K562 (cell line): ENCODE measurements at regions not wholly inside any gene's neighbourhood (a gene's known extent, or its start where the extent isn't known, plus 50 kb on each side); places are given as distances from the start of the nearest gene placed in this dataset.

Source experiments
- ATAC-seq: fragments of 200-7000 bp; cut with Tn5 transposase; 3 replicates; pipeline ENCODE4 v1.9.1; 2020; ENCODE audit warnings: moderate library complexity
- BruUV-seq: library from RNA; stranded (reverse); fragments of 400-500 nt; replicated peaks from 2 replicates; lab custom pipeline; 2021; lab: Mats Ljungman, UMichigan
- CTCF ChIA-PET: fragments of 300-600 bp; formaldehyde crosslinking; extraction: SDS; loops from one replicate; lab custom pipeline; 2021; ENCODE audit warnings: low intra/inter-chr PET ratio; lab: Yijun Ruan, JAX
- POLR2A ChIA-PET: fragments of 300-600, 350-650 bp; sonication (Branson Sonifier 250); formaldehyde crosslinking; extraction: SDS; loops from one replicate; lab custom pipeline; 2021; ENCODE audit warnings: antibody characterized with exemption, inconsistent platforms; lab: Yijun Ruan, JAX
- DNase-seq, 4 experiments: peaks; one replicate each; pipeline versions ENCODE4 v3.0.0 to v3.0.0-alpha.2; 2011 to 2018; ENCODE audit warnings: low spot score in 3 of 4, mixed read lengths in 3 of 4; ENCODE audit errors: extremely low read depth in 1 of 4
- FAIRE-seq: peaks from 2 replicates; lab custom pipeline; 2011; peaks lifted over from hg19 to GRCh38; lab: Jason Lieb, UNC
- H2AFZ ChIP-seq: 2 replicates; pipeline ENCODE4 v1.6.0; 2011; ENCODE audit warnings: low read depth, low read length, control low read depth, inconsistent platforms
- H3K27ac ChIP-seq: fragments of 200-600 bp; 3 replicates; pipeline ENCODE4 v1.8.0; 2011; ENCODE audit warnings: low read depth, mild to moderate bottlenecking, control low read depth, inconsistent platforms, low read length, moderate library complexity, mixed read lengths; ENCODE audit errors: extremely low read depth
- H3K27me3 ChIP-seq, 2 experiments: fragments of 300-600 bp in 1 of 2; 2 replicates in 1 of 2; 3 replicates in 1 of 2; pipeline versions ENCODE4 v1.6.0 to v1.8.0; 2011; ENCODE audit warnings: inconsistent platforms in 2 of 2, low read length in 2 of 2, mild to moderate bottlenecking in 1 of 2, mixed read lengths in 1 of 2, moderate library complexity in 1 of 2; ENCODE audit not compliant: control insufficient read depth in 2 of 2, insufficient read depth in 2 of 2
- H3K36me3 ChIP-seq: fragments of 300-600 bp; 3 replicates; pipeline ENCODE4 v1.8.0; 2011; ENCODE audit warnings: mild to moderate bottlenecking, low read length, inconsistent platforms; ENCODE audit not compliant: control insufficient read depth, insufficient read depth
- H3K4me1 ChIP-seq, 2 experiments: fragments of 200-600 bp in 1 of 2; replicated peaks in 1 of 2; 2 replicates in 1 of 2; 3 replicates in 1 of 2; pipeline versions ENCODE4 v1.5.1 to v1.8.0; 2011; ENCODE audit warnings: inconsistent platforms in 2 of 2, low read length in 2 of 2, mild to moderate bottlenecking in 1 of 2, mixed read lengths in 1 of 2, moderate library complexity in 1 of 2; ENCODE audit not compliant: control insufficient read depth in 2 of 2, insufficient read depth in 2 of 2
- H3K4me2 ChIP-seq: 2 replicates; pipeline ENCODE4 v1.6.1; 2011; ENCODE audit warnings: low read length, control low read depth, inconsistent platforms, mixed read lengths; ENCODE audit not compliant: insufficient read depth
- H3K4me3 ChIP-seq: fragments of 200-600 bp; sonication (generic), shearing (Covaris generic); 2 replicates; pipeline ENCODE4 v1.5.1; 2016; ENCODE audit warnings: control low read depth, inconsistent platforms
- H3K79me2 ChIP-seq: fragments of 200-600 bp; 3 replicates; pipeline ENCODE4 v1.8.0; 2011; ENCODE audit warnings: low read length, inconsistent platforms; ENCODE audit not compliant: control insufficient read depth, insufficient read depth
- H3K9ac ChIP-seq, 2 experiments: 2 replicates each; pipeline versions ENCODE4 v1.6.0 to v1.6.1; 2011; ENCODE audit warnings: low read depth in 2 of 2, low read length in 2 of 2, control low read depth in 1 of 2, inconsistent platforms in 1 of 2, mild to moderate bottlenecking in 1 of 2, mixed read lengths in 1 of 2; ENCODE audit not compliant: insufficient read depth in 1 of 2
- H3K9me1 ChIP-seq: one replicate; pipeline ENCODE4 v1.6.0; 2011; ENCODE audit warnings: inconsistent platforms, mild to moderate bottlenecking, low read length, moderate library complexity; ENCODE audit not compliant: control insufficient read depth, insufficient read depth
- H3K9me3 ChIP-seq: replicated peaks from 2 replicates; pipeline ENCODE4 v1.5.1; 2011; ENCODE audit warnings: low read depth, low read length, inconsistent platforms; ENCODE audit not compliant: control insufficient read depth, insufficient read depth
- H4K20me1 ChIP-seq: replicated peaks from 2 replicates; pipeline ENCODE4 v1.6.1; 2011; ENCODE audit warnings: low read length, inconsistent platforms, mixed read lengths; ENCODE audit not compliant: control insufficient read depth, insufficient read depth
- GABPA ChIP-seq: fragments of 200-800 bp; sonication (Bioruptor generic); conservative IDR thresholded peaks from 2 replicates; pipeline ENCODE4 v1.6.1; 2016; ENCODE audit warnings: low read depth, missing genetic modification characterization, missing compliant biosample characterization
- HDAC6 ChIP-seq: IDR thresholded peaks from 2 replicates; pipeline ENCODE4 v1.6.1; 2012; ENCODE audit warnings: low read depth, mild to moderate bottlenecking, control low read depth, inconsistent platforms, low read length, moderate library complexity
- SNAPC5 ChIP-seq: fragments of 250-450 bp; sonication (Bioruptor Pico); IDR thresholded peaks from 2 replicates; pipeline ENCODE4 v1.8.0; 2021; ENCODE audit warnings: moderate library complexity, mild to moderate bottlenecking, inconsistent platforms
- ZBTB12 ChIP-seq: fragments of 250-450 bp; sonication (Bioruptor Pico); IDR thresholded peaks from 2 replicates; pipeline ENCODE4 v1.4.0; 2020
- WGBS: fragments of 100-300 bp; shearing (Covaris generic); methylation state at CpG from one replicate; pipeline ENCODE4 v1.1.6; 2016; ENCODE audit warnings: low coverage, mixed read lengths; ENCODE audit not compliant: insufficient coverage; ENCODE audit errors: missing lambda C conversion rate; 5-methylcytosine and 5-hydroxymethylcytosine counted together
- in situ Hi-C: fragments of 300-500 bp; cut with MboI; formaldehyde crosslinking; loops from 4 replicates; pipeline ENCODE4 v1.15.0; 2018; ENCODE audit warnings: inconsistent platforms, mixed read lengths
- intact Hi-C: fragments of 100-400 bp; cut with micrococcal nuclease; formaldehyde crosslinking; loops from 2 replicates; pipeline ENCODE4 v1.14.2; 2022

- no peak overlapping the region for H3K4me2 ChIP-seq
- H3K27me3 ChIP-seq, result no peaks in the 10 kb centered on the region
- no TSS peak for BruUV-seq
- H3K79me2 ChIP-seq, result no peaks in the 10 kb centered on the region
- H3K27ac ChIP-seq, result no peak overlapping the region
- H3K36me3 ChIP-seq, result no peaks in the 10 kb centered on the region
- ATAC-seq (no peak), FAIRE-seq (peak; percentile 37), DNase-seq (no peak)
- in situ Hi-C loops, result no loop called here
- H3K9me1 ChIP-seq, result no peaks in the 10 kb centered on the region
- H3K4me3 ChIP-seq, result no peak overlapping the region
- H2AFZ ChIP-seq, result no peak overlapping the region
- POLR2A ChIA-PET, result no interaction called here
- 0% methylated on average over 4 of the region's 4 CpGs for WGBS
- no peak overlapping the region for H3K9ac ChIP-seq
- CTCF ChIA-PET, result no interaction called here
- no peaks in the 10 kb centered on the region for H3K4me1 ChIP-seq
- no peaks in the 10 kb centered on the region for H3K9me3 ChIP-seq
- H4K20me1 ChIP-seq, result no peaks in the 10 kb centered on the region
- TF ChIP-seq ZBTB12 (no peak), GABPA (tag) (no peak), SNAPC5 (CRISPR knock-in tag) (no peak), HDAC6 (no peak)
- intact Hi-C loops, result no loop called here
Measured at GRCh38 chr3:178895178-178895789, 176.3 kb downstream of the ZMAT3 start.
